Activated CD8-positive, alpha-beta T cell treated with anti-CD3 and anti-CD28 coated beads for 36 hours (primary cell): ENCODE measurements at regions not wholly inside any gene's neighbourhood (a gene's known extent, or its start where the extent isn't known, plus 50 kb on each side); places are given as distances from the start of the nearest gene placed in this dataset.

Source experiments
- ATAC-seq: fragments of 200-7000 bp; cut with Tn5 transposase; one replicate; pipeline ENCODE4 v1.10.0; 2021; ENCODE audit warnings: mild to moderate bottlenecking, moderate library complexity
- CTCF ChIA-PET: fragments of 350-600 bp; sonication (Branson Sonifier 250); formaldehyde crosslinking; loops from one replicate; lab custom pipeline; 2021; ENCODE audit warnings: antibody characterized with exemption; lab: Charles Lee
- POLR2A ChIA-PET: fragments of 350-600 bp; sonication (Branson Sonifier 250); formaldehyde crosslinking; loops from one replicate; lab custom pipeline; 2021; ENCODE audit warnings: antibody characterized with exemption; lab: Charles Lee
- DNase-seq: peaks from one replicate; pipeline ENCODE4 v3.0.0-alpha.2; 2020
- H3K27ac Mint-ChIP-seq: one replicate; pipeline ENCODE4 v1.8.0; 2021; ENCODE audit warnings: mild to moderate bottlenecking, mixed read lengths
- H3K27me3 Mint-ChIP-seq: one replicate; pipeline ENCODE4 v1.8.0; 2021; ENCODE audit warnings: mixed read lengths
- H3K36me3 Mint-ChIP-seq: one replicate; pipeline ENCODE4 v1.8.0; 2021; ENCODE audit warnings: low read depth, mixed read lengths
- H3K4me1 Mint-ChIP-seq: one replicate; pipeline ENCODE4 v1.8.0; 2021; ENCODE audit warnings: low read depth, mixed read lengths
- H3K4me3 Mint-ChIP-seq: one replicate; pipeline ENCODE4 v1.8.0; 2021; ENCODE audit warnings: mild to moderate bottlenecking, moderate library complexity, mixed read lengths
- H3K9me3 Mint-ChIP-seq: one replicate; pipeline ENCODE4 v1.8.0; 2021; ENCODE audit warnings: mixed read lengths
- CTCF ChIP-seq: fragments of 200-600 bp; IDR thresholded peaks from one replicate; pipeline ENCODE4 v1.8.0; 2022; ENCODE audit warnings: antibody characterized with exemption, mild to moderate bottlenecking
- intact Hi-C: fragments of 100-400 bp; cut with micrococcal nuclease; formaldehyde crosslinking; loops from one replicate; pipeline ENCODE4 v1.10.0; 2022

- ChIA-PET POLR2A (no interaction called here), CTCF (interaction anchor here (1.5 kb wide), 1 partner anchor 11 kb away, joined by 3 read pairs; no protein-coding TSS in a partner anchor)
- intact Hi-C loops, result no loop called here
These were observed 51.1 kb upstream of the ARID5B start for GRCh38 chr10:61850376-61850775.

More at GRCh38 chr10:61850376-61850775, 51.1 kb upstream of the ARID5B start:
- peaks cover 7% of the 10 kb centered on the region for H3K4me1 Mint-ChIP-seq
- H3K27me3 Mint-ChIP-seq, result peaks cover 1% of the 10 kb centered on the region
- no peaks in the 10 kb centered on the region for H3K9me3 Mint-ChIP-seq
- no peaks in the 10 kb centered on the region for H3K36me3 Mint-ChIP-seq
- H3K4me3 Mint-ChIP-seq, result no peak overlapping the region
- ATAC-seq (no peak), DNase-seq (no peak)
- TF ChIP-seq CTCF, result no peak
- H3K27ac Mint-ChIP-seq, result no peak overlapping the region
